ENCODE measurements at regions not wholly inside any gene's neighbourhood (a gene's known extent, or its start where the extent isn't known, plus 50 kb on each side); places are given as distances from the start of the nearest gene placed in this dataset.

- TF ChIP-seq, protein P1, sequence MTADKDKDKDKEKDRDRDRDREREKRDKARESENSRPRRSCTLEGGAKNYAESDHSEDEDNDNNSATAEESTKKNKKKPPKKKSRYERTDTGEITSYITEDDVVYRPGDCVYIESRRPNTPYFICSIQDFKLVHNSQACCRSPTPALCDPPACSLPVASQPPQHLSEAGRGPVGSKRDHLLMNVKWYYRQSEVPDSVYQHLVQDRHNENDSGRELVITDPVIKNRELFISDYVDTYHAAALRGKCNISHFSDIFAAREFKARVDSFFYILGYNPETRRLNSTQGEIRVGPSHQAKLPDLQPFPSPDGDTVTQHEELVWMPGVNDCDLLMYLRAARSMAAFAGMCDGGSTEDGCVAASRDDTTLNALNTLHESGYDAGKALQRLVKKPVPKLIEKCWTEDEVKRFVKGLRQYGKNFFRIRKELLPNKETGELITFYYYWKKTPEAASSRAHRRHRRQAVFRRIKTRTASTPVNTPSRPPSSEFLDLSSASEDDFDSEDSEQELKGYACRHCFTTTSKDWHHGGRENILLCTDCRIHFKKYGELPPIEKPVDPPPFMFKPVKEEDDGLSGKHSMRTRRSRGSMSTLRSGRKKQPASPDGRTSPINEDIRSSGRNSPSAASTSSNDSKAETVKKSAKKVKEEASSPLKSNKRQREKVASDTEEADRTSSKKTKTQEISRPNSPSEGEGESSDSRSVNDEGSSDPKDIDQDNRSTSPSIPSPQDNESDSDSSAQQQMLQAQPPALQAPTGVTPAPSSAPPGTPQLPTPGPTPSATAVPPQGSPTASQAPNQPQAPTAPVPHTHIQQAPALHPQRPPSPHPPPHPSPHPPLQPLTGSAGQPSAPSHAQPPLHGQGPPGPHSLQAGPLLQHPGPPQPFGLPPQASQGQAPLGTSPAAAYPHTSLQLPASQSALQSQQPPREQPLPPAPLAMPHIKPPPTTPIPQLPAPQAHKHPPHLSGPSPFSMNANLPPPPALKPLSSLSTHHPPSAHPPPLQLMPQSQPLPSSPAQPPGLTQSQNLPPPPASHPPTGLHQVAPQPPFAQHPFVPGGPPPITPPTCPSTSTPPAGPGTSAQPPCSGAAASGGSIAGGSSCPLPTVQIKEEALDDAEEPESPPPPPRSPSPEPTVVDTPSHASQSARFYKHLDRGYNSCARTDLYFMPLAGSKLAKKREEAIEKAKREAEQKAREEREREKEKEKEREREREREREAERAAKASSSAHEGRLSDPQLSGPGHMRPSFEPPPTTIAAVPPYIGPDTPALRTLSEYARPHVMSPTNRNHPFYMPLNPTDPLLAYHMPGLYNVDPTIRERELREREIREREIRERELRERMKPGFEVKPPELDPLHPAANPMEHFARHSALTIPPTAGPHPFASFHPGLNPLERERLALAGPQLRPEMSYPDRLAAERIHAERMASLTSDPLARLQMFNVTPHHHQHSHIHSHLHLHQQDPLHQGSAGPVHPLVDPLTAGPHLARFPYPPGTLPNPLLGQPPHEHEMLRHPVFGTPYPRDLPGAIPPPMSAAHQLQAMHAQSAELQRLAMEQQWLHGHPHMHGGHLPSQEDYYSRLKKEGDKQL (CRISPR knock-in tag; IDR thresholded peaks at IDR 0.05; ENCODE audit: low read depth): no peak
- TF ChIP-seq TEAD3 (CRISPR knock-in tag; optimal IDR thresholded peaks at IDR 0.05; ENCODE audit: borderline replicate concordance): no peak
- TF ChIP-seq ONECUT2 (CRISPR knock-in tag; IDR thresholded peaks at IDR 0.05): no peak
- TF ChIP-seq POLR2AphosphoS2 (IDR thresholded peaks at IDR 0.05; ENCODE audit: low read depth, low read length): no peak
- TF ChIP-seq JDP2 (CRISPR knock-in tag; IDR thresholded peaks at IDR 0.05; ENCODE audit: borderline replicate concordance): no peak
- TF ChIP-seq NR2F2 (IDR thresholded peaks at IDR 0.05; ENCODE audit: borderline replicate concordance, low read depth): no peak
Observed at GRCh38 chr5:68384936-68385594, 169.5 kb downstream of the PIK3R1 start (continued).

GRCh38 chr5:68385936-68386335, 170.4 kb downstream of the PIK3R1 start:
- ChIA-PET POLR2A (no interaction called here), CTCF (ENCODE audit: low intra/inter-chr PET ratio, low total read pairs) (no interaction called here)
- no peak overlapping the region for H3K4me2 ChIP-seq (ENCODE audit: low read depth, low read length)
- H3K4me3 ChIP-seq (replicated peaks in 1 of 3; ENCODE audit: insufficient read depth in 1 of 3, low read depth in 2 of 3, low read length in 3 of 3): no peak overlapping the region
- H3K36me3 ChIP-seq (replicated peaks in 1 of 2; ENCODE audit: control insufficient read depth in 1 of 2, insufficient read depth in 2 of 2, low read length in 2 of 2): no peaks in the 10 kb centered on the region
- no peaks in the 10 kb centered on the region for H4K20me1 ChIP-seq (ENCODE audit: insufficient read depth, low read length)
- WGBS (ENCODE audit: low lambda C conversion rate): 9% methylated on average over 2 of the region's 2 CpGs
- no peak for ATAC-seq
- no peak overlapping the region for H3K9ac ChIP-seq (ENCODE audit: insufficient read depth, low read depth, low read length)
- BruUV-seq (replicated peaks): no TSS peak
- intact Hi-C loops (cut with micrococcal nuclease; ENCODE audit: unreplicated experiment) (no loop called here), in situ Hi-C loops (cut with HindIII; ENCODE audit: extremely low pct_ligation_motif_present, low pct_unique_long_range_greater_than_20kb) (no loop called here)
- no peaks in the 10 kb centered on the region for H3K4me1 ChIP-seq (ENCODE audit: insufficient read depth, low read length)
- no peak overlapping the region for H2AFZ ChIP-seq (ENCODE audit: low read length)
- no peak for DNase-seq (ENCODE audit: low spot score)
- no peak overlapping the region for H3K27ac ChIP-seq (ENCODE audit: extremely low read length, insufficient read depth, low read length)
- no peaks in the 10 kb centered on the region for H3K9me3 ChIP-seq (ENCODE audit: low read length)
- no peaks in the 10 kb centered on the region for H3K79me2 ChIP-seq (ENCODE audit: insufficient read depth, low read length)
- FAIRE-seq: no peak
- H3K27me3 ChIP-seq (ENCODE audit: control insufficient read depth in 1 of 2, insufficient read depth in 2 of 2, low read length in 2 of 2): 0 out of 5 replicates have a peak, but pooled peaks cover 0 to 3% of the 10 kb centered on the region in 2 experiments
- TF ChIP-seq RXRB (CRISPR knock-in tag; IDR thresholded peaks at IDR 0.05; ENCODE audit: borderline replicate concordance): no peak
- TF ChIP-seq, protein P2, sequence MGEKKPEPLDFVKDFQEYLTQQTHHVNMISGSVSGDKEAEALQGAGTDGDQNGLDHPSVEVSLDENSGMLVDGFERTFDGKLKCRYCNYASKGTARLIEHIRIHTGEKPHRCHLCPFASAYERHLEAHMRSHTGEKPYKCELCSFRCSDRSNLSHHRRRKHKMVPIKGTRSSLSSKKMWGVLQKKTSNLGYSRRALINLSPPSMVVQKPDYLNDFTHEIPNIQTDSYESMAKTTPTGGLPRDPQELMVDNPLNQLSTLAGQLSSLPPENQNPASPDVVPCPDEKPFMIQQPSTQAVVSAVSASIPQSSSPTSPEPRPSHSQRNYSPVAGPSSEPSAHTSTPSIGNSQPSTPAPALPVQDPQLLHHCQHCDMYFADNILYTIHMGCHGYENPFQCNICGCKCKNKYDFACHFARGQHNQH (CRISPR knock-in tag; IDR thresholded peaks at IDR 0.05): no peak
- TF ChIP-seq TCF7 (IDR thresholded peaks at IDR 0.05; ENCODE audit: low read depth): no peak
- TF ChIP-seq PAX8 (CRISPR knock-in tag; IDR thresholded peaks at IDR 0.05; ENCODE audit: borderline replicate concordance): no peak
- no peak for TF ChIP-seq ZNF17 (CRISPR knock-in tag; IDR thresholded peaks at IDR 0.05)
- TF ChIP-seq ATM (IDR thresholded peaks at IDR 0.05; ENCODE audit: borderline replicate concordance): no peak

Data from HepG2 (cell line).